ENCODE measurements at regions not wholly inside any gene's neighbourhood (a gene's known extent, or its start where the extent isn't known, plus 50 kb on each side); places are given as distances from the start of the nearest gene placed in this dataset.

DNA sequence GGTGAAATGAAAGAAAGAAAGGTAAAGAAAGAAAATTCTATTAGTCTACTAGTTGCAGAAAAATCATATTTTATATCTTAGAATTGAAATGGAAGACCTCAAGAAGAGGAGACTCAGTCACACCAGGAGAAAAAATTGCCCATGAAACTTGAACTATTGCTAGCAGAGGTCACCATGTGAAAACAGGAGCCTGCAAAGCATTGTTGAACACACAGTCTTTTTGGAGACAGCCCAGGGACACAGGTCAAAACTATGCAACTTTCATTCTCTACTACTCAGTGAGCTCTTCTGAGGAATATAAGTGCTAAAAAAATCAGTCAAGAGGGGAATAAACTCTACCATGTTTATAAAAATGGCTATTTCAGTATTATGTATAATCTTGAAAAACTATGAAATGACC, 89.8 kb upstream of the TENT5A start:
- TF ChIP-seq CTCF (IDR thresholded peaks at IDR 0.05) (no peak), POLR2A (IDR thresholded peaks at IDR 0.05) (no peak)

Data from upper lobe of left lung (tissue), 4 donors.